B cell (primary cell): ENCODE measurements at regions not wholly inside any gene's neighbourhood (a gene's known extent, or its start where the extent isn't known, plus 50 kb on each side); places are given as distances from the start of the nearest gene placed in this dataset.

Experiments
- ATAC-seq: fragments of 200-7000 bp; cut with Tn5 transposase; one replicate; pipeline ENCODE4 v1.10.0; 2021; ENCODE audit warnings: low read depth, mild to moderate bottlenecking, moderate number of reproducible peaks, moderate library complexity
- CTCF ChIA-PET: fragments of 350-600 bp; sonication (Branson Sonifier 250); formaldehyde crosslinking; loops from one replicate; lab custom pipeline; 2021; ENCODE audit warnings: antibody characterized with exemption, inconsistent platforms; lab: Charles Lee
- POLR2A ChIA-PET: fragments of 350-600 bp; sonication (Branson Sonifier 250); formaldehyde crosslinking; loops from one replicate; lab custom pipeline; 2021; ENCODE audit warnings: antibody characterized with exemption; lab: Charles Lee
- DNase-seq: peaks from one replicate; pipeline ENCODE4 v3.0.0; 2013
- H2AFZ ChIP-seq: 2 replicates; pipeline ENCODE4 v1.6.1; 2012; ENCODE audit warnings: mild to moderate bottlenecking, low read depth, low read length; ENCODE audit not compliant: insufficient read depth, poor library complexity, severe bottlenecking
- H3K27ac ChIP-seq, 2 donors: 1 replicate in 1 of 2; 2 replicates in 1 of 2; pipeline ENCODE4 v1.5.1; 2012 to 2013; ENCODE audit warnings: low read length in 2 of 2, mild to moderate bottlenecking in 2 of 2, moderate library complexity in 1 of 2
- H3K27me3 ChIP-seq, 4 experiments: fragments of 200-600 bp in 1 of 4; sonication (generic) in 1 of 4; replicated peaks in 1 of 4; 1 replicate in 2 of 4; 2 replicates in 2 of 4; pipeline versions ENCODE4 v1.6.1 to v1.7.0; 2013 to 2016; ENCODE audit warnings: low read length in 3 of 4, mild to moderate bottlenecking in 2 of 4, mixed read lengths in 1 of 4, moderate library complexity in 1 of 4; ENCODE audit not compliant: insufficient read depth in 4 of 4, control insufficient read depth in 3 of 4; ENCODE audit errors: control extremely low read depth in 1 of 4
- H3K36me3 ChIP-seq, 2 experiments: replicated peaks in 1 of 2; 1 replicate in 1 of 2; 2 replicates in 1 of 2; pipeline versions ENCODE4 v1.6.1 to v1.7.1; 2013; ENCODE audit warnings: low read length in 1 of 2; ENCODE audit not compliant: insufficient read depth in 2 of 2, control insufficient read depth in 1 of 2; ENCODE audit errors: control extremely low read depth in 1 of 2, extremely low read depth in 1 of 2
- H3K4me1 ChIP-seq, 2 donors: fragments of 200-600 bp in 1 of 2; sonication (generic) in 1 of 2; 1 replicate in 1 of 2; 2 replicates in 1 of 2; pipeline versions ENCODE4 v1.5.1 to v1.6.1; 2013 to 2017; ENCODE audit warnings: low read length in 2 of 2; ENCODE audit not compliant: control insufficient read depth in 2 of 2, insufficient read depth in 2 of 2
- H3K4me2 ChIP-seq: replicated peaks from 2 replicates; pipeline ENCODE3; 2012; ENCODE audit warnings: mild to moderate bottlenecking, low read depth, low read length; ENCODE audit not compliant: poor library complexity, severe bottlenecking
- H3K4me3 ChIP-seq, 5 experiments: fragments of 200-600 bp in 1 of 5; sonication (generic) in 1 of 5; 1 replicate in 3 of 5; 2 replicates in 2 of 5; pipeline versions ENCODE4 v1.5.1 to v1.7.0; 2011 to 2016; ENCODE audit warnings: low read length in 4 of 5, mild to moderate bottlenecking in 4 of 5, low read depth in 2 of 5, control low read depth in 1 of 5, moderate library complexity in 1 of 5; ENCODE audit not compliant: insufficient read depth in 1 of 5; ENCODE audit errors: control extremely low read depth in 1 of 5, extremely low read depth in 1 of 5
- H3K79me2 ChIP-seq: fragments of 200-600 bp; sonication (generic); one replicate; pipeline ENCODE4 v1.6.0; 2016; ENCODE audit warnings: low read length; ENCODE audit not compliant: control insufficient read depth, insufficient read depth
- H3K9ac ChIP-seq: fragments of 200-600 bp; sonication (generic); 2 replicates; pipeline ENCODE4 v1.6.1; 2017; ENCODE audit warnings: mild to moderate bottlenecking, low read length, moderate library complexity
- H3K9me3 ChIP-seq, 3 donors: one replicate each; pipeline versions ENCODE4 v1.6.1 to v1.7.1; 2013; ENCODE audit warnings: low read length in 2 of 3; ENCODE audit not compliant: control insufficient read depth in 2 of 3, insufficient read depth in 1 of 3; ENCODE audit errors: control extremely low read depth in 1 of 3
- H4K20me1 ChIP-seq: 2 replicates; pipeline ENCODE4 v1.6.0; 2012; ENCODE audit warnings: mild to moderate bottlenecking, low read length; ENCODE audit not compliant: insufficient read depth, control insufficient read depth, poor library complexity, severe bottlenecking
- H3K27ac Mint-ChIP-seq: one replicate; pipeline ENCODE4 v1.8.0; 2021; ENCODE audit warnings: mixed read lengths
- H3K27me3 Mint-ChIP-seq: one replicate; pipeline ENCODE4 v1.8.0; 2021; ENCODE audit warnings: mixed read lengths
- H3K4me1 Mint-ChIP-seq: one replicate; pipeline ENCODE4 v1.8.0; 2021; ENCODE audit warnings: mixed read lengths
- H3K4me3 Mint-ChIP-seq: one replicate; pipeline ENCODE4 v1.8.0; 2021; ENCODE audit warnings: mixed read lengths
- H3K9me3 Mint-ChIP-seq: one replicate; pipeline ENCODE4 v1.8.0; 2022; ENCODE audit warnings: mixed read lengths; ENCODE audit not compliant: insufficient read depth
- EZH2 ChIP-seq: IDR thresholded peaks from 2 replicates; pipeline ENCODE4 v1.6.1; 2012; ENCODE audit warnings: borderline replicate concordance, low read depth, mild to moderate bottlenecking, moderate library complexity, low read length; ENCODE audit not compliant: insufficient read depth, poor library complexity, severe bottlenecking
- WGBS: methylation state at CpG from one replicate; pipeline ENCODE4 v1.1.5; 2013; ENCODE audit warnings: missing lambda C conversion rate; ENCODE audit not compliant: insufficient coverage; 5-methylcytosine and 5-hydroxymethylcytosine counted together
- intact Hi-C: fragments of 100-400 bp; cut with micrococcal nuclease; formaldehyde crosslinking; loops from one replicate; pipeline ENCODE4 v1.10.0; 2022
- TF ChIP-seq, protein P1 (sequence below): fragments of 200-600 bp; IDR thresholded peaks from one replicate; pipeline ENCODE4 v1.8.0; 2022; ENCODE audit warnings: antibody characterized with exemption, mild to moderate bottlenecking

DNA sequence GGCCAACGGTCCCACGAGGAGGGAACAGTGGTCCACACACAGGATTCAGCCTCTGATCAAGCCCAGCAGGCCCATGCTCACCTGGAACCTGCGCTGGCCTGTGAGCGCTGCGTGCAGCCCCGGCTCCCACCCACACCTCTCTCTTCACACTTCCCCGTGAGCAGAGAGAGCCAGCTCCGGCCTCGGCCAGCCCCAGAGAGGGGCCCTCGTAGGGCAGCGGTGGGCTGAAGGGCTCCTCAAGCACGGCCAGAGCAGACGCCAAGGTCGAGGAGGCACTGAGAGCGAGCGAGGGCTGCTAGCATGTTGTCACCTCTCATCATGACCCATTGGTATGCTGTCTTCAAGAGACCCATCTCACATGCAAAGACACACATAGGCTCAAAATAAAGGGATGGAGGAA is 83.0 kb upstream of the FMR1 start:
- DNase-seq (no peak), ATAC-seq (no peak)
- intact Hi-C loops = no loop called here
- Histone ChIP-seq H3K9ac (no peak overlapping the region), H3K4me1 (no peaks in the 10 kb centered on the region), H3K27ac (no peak overlapping the region), H3K4me3 (no peak overlapping the region), H4K20me1 (no peaks in the 10 kb centered on the region), H3K4me2 (no peak overlapping the region), H3K9me3 (peaks cover 0 to 6% (median 0%) of the 10 kb centered on the region in 3 donors), H3K36me3 (no peaks in the 10 kb centered on the region), H3K79me2 (no peaks in the 10 kb centered on the region), H3K27me3 (no peaks in the 10 kb centered on the region), H2AFZ (no peak overlapping the region)
- no peak overlapping the region for H3K4me3 Mint-ChIP-seq
- WGBS = 47% methylated on average over 2 of the region's 16 CpGs
- no peaks in the 10 kb centered on the region for H3K4me1 Mint-ChIP-seq
- H3K27me3 Mint-ChIP-seq = no peaks in the 10 kb centered on the region
- CTCF ChIA-PET = no interaction called here
- no peak overlapping the region for H3K27ac Mint-ChIP-seq
- no peaks in the 10 kb centered on the region for H3K9me3 Mint-ChIP-seq
- TF ChIP-seq EZH2 = no peak
- TF ChIP-seq, protein P1, sequence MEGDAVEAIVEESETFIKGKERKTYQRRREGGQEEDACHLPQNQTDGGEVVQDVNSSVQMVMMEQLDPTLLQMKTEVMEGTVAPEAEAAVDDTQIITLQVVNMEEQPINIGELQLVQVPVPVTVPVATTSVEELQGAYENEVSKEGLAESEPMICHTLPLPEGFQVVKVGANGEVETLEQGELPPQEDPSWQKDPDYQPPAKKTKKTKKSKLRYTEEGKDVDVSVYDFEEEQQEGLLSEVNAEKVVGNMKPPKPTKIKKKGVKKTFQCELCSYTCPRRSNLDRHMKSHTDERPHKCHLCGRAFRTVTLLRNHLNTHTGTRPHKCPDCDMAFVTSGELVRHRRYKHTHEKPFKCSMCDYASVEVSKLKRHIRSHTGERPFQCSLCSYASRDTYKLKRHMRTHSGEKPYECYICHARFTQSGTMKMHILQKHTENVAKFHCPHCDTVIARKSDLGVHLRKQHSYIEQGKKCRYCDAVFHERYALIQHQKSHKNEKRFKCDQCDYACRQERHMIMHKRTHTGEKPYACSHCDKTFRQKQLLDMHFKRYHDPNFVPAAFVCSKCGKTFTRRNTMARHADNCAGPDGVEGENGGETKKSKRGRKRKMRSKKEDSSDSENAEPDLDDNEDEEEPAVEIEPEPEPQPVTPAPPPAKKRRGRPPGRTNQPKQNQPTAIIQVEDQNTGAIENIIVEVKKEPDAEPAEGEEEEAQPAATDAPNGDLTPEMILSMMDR = no peak
- POLR2A ChIA-PET = no interaction called here

DNA sequence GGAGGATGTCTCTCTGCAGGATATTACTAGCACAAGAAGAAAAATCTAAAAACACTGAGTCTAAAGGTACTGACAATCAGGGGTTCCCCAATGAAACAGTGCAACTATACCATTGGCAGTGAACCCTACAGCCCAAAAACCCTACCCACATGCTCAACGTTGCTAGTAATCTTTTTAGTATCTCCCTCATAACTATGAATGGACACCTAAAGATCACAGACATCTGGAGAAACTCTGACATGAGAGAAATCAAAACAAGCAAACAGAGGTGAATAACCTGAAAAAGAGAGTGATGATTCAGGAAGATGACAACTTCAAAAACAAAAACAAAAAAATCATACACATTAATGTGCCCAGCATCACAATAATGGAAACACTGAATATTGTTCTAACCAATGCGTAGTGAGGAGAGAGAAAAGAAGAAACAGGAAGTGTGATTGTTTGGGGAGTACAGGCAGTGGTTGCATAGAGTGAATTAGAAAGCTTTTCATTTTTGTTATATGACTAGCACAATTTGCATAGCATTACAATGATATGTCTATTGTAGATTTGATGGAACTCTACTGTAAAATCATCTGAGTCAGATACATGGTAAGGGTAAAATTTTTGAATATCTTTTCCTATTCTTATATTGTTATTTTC is 78.9 kb upstream of the FMR1 start:
- ChIA-PET POLR2A (no interaction called here), CTCF (no interaction called here)
- no peak for ATAC-seq

More for the DNA sequence above, 78.9 kb upstream of the FMR1 start:
- Histone ChIP-seq H3K27me3 (no peaks in the 10 kb centered on the region), H3K36me3 (no peaks in the 10 kb centered on the region), H3K4me1 (no peaks in the 10 kb centered on the region), H3K79me2 (no peaks in the 10 kb centered on the region), H3K9ac (no peak overlapping the region), H3K4me2 (no peak overlapping the region), H3K4me3 (no peak overlapping the region), H4K20me1 (no peaks in the 10 kb centered on the region), H3K27ac (no peak overlapping the region), H2AFZ (no peak overlapping the region), H3K9me3 (peaks cover 0 to 6% (median 0%) of the 10 kb centered on the region in 3 donors)
- Mint-ChIP-seq H3K4me1 (no peaks in the 10 kb centered on the region), H3K4me3 (no peak overlapping the region), H3K27me3 (peaks cover 5% of the 10 kb centered on the region), H3K9me3 (no peaks in the 10 kb centered on the region), H3K27ac (no peak overlapping the region)
- intact Hi-C loops = no loop called here
- TF ChIP-seq, protein P1 = no peak
- no peak for TF ChIP-seq EZH2
- DNase-seq = no peak
- no CpG with 5 or more reads among the region's 2 CpGs for WGBS
